Psoas muscle (tissue), 7 donors: ENCODE measurements at regions not wholly inside any gene's neighbourhood (a gene's known extent, or its start where the extent isn't known, plus 50 kb on each side); places are given as distances from the start of the nearest gene placed in this dataset.

ENCODE experiments used
- ATAC-seq, 4 donors: fragments of 200-7000 bp; cut with Tn5 transposase; one replicate each; pipeline ENCODE4 v1.9.1; 2020; ENCODE audit warnings: moderate library complexity in 3 of 4, mild to moderate bottlenecking in 2 of 4
- DNase-seq, 2 donors: peaks; one replicate each; pipeline ENCODE4 v3.0.0-alpha.2; 2020
- H3K27ac ChIP-seq: fragments of 200-600 bp; one replicate; pipeline ENCODE4 v1.8.0; 2022
- H3K27me3 ChIP-seq, 3 donors: fragments of 200-600 bp in 1 of 3; one replicate each; pipeline versions ENCODE4 v1.6.1 to v1.8.0; 2013 to 2022; ENCODE audit warnings: low read length in 2 of 3, mild to moderate bottlenecking in 2 of 3, moderate library complexity in 1 of 3; ENCODE audit not compliant: insufficient read depth in 3 of 3
- H3K36me3 ChIP-seq, 2 donors: fragments of 200-600 bp in 1 of 2; one replicate each; pipeline versions ENCODE4 v1.6.1 to v1.8.0; 2013 to 2022; ENCODE audit warnings: low read depth in 1 of 2, mild to moderate bottlenecking in 1 of 2, moderate library complexity in 1 of 2; ENCODE audit not compliant: insufficient read depth in 1 of 2
- H3K4me1 ChIP-seq: fragments of 200-600 bp; one replicate; pipeline ENCODE4 v1.8.0; 2022
- H3K4me3 ChIP-seq: fragments of 200-600 bp; one replicate; pipeline ENCODE4 v1.8.0; 2022; ENCODE audit warnings: mild to moderate bottlenecking
- H3K9me3 ChIP-seq: fragments of 200-600 bp; one replicate; pipeline ENCODE4 v1.8.0; 2022
- WGBS, 3 donors: extraction: QIAGEN DNeasy Blood & Tissue Kit; methylation state at CpG; one replicate each; pipeline versions ENCODE4 v1.1.6 to v1.1.7; 2013; 5-methylcytosine and 5-hydroxymethylcytosine counted together
- intact Hi-C, 2 donors: fragments of 100-400 bp; cut with DNase I; formaldehyde crosslinking; loops; one replicate each; pipeline versions ENCODE4 v1.11.0 to v1.14.2; 2022
- TF ChIP-seq, protein P1 (sequence below): fragments of 200-600 bp; IDR thresholded peaks from one replicate; pipeline ENCODE4 v1.8.0; 2022; ENCODE audit warnings: antibody characterized with exemption
- donor health status: healthy with polysubstance abuse.
- donor health status: DM: no; HTN: no; CAD: no; lungs with moderate emphysema.
- donor health status: Bipolar disorder and iron deficiency.
- donor health status: healthy.
- donor health status: DM: yes; HTN: yes; CAD: no.
- donor health status: DM: no; HTN: no; CAD: no.
- donor health status: DM: yes; HTN: yes; CAD: no.

DNA sequence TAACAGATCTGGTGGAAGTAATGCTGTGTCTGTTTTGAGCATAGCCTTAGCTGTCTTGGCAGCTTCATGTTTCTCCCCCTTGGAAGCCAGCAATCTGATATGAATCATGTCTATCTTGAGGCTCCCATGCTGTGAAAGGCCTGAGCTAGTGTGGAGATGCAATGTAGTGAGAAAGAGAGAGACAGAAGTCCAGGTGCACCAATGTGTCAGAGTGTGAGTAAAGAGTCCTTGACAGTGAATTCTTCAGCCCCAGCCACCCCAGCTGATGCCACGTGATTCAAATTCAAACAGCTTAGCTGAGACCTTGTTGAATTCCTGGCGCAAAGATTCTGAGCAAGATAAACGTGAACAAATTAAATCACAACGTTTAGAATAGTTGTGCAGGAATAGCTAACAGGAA lies 704.2 kb downstream of the EDEM1 start:
- Histone ChIP-seq H3K4me1 (no peaks in the 10 kb centered on the region), H3K36me3 (no peaks in the 10 kb centered on the region), H3K27ac (no peak overlapping the region), H3K9me3 (no peaks in the 10 kb centered on the region), H3K27me3 (no peaks in the 10 kb centered on the region), H3K4me3 (no peak overlapping the region)
- intact Hi-C loops, result no loop called here
- no peak for ATAC-seq
- TF ChIP-seq, protein P1, sequence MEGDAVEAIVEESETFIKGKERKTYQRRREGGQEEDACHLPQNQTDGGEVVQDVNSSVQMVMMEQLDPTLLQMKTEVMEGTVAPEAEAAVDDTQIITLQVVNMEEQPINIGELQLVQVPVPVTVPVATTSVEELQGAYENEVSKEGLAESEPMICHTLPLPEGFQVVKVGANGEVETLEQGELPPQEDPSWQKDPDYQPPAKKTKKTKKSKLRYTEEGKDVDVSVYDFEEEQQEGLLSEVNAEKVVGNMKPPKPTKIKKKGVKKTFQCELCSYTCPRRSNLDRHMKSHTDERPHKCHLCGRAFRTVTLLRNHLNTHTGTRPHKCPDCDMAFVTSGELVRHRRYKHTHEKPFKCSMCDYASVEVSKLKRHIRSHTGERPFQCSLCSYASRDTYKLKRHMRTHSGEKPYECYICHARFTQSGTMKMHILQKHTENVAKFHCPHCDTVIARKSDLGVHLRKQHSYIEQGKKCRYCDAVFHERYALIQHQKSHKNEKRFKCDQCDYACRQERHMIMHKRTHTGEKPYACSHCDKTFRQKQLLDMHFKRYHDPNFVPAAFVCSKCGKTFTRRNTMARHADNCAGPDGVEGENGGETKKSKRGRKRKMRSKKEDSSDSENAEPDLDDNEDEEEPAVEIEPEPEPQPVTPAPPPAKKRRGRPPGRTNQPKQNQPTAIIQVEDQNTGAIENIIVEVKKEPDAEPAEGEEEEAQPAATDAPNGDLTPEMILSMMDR, result no peak
- DNase-seq, result no peak
- WGBS, 3 donors, result 51 to 56% (median 55%) methylated on average over 4 of the region's 4 CpGs

DNA sequence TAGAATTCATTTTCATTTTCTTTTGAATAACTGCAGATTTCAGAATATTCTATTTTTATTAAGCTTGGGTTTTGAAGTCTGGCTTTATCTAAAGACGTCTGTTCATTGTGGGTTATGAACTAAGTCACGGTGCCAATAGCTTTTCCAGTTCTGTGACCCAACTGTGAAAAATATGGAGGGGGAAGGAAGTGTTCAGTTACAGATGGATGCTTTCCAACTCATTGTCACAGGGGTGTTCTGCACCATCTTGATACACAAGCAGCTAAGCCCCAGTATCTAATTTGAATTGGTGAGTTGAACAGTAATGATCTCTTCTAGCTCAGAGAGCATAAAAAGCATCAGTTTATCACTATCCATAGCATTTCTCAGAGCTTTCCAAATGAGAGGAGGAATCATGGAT lies 710.6 kb downstream of the EDEM1 start:
- Histone ChIP-seq H3K36me3 (no peaks in the 10 kb centered on the region), H3K9me3 (no peaks in the 10 kb centered on the region), H3K4me3 (no peak overlapping the region), H3K27ac (no peak overlapping the region), H3K4me1 (no peaks in the 10 kb centered on the region), H3K27me3 (no peaks in the 10 kb centered on the region)
- TF ChIP-seq, protein P1, result no peak
- 34 to 42% (median 40%) methylated on average over 2 of the region's 2 CpGs for WGBS, 3 donors
- no peak for ATAC-seq
- intact Hi-C loops, result no loop called here
- DNase-seq, result no peak

- DNase-seq (no peak), ATAC-seq (no peak)
- TF ChIP-seq, protein P1, result no peak
- WGBS, 3 donors, result 62 to 70% (median 69%) methylated on average over 3 of the region's 3 CpGs
- Histone ChIP-seq H3K27me3 (no peaks in the 10 kb centered on the region), H3K4me3 (no peak overlapping the region), H3K36me3 (no peaks in the 10 kb centered on the region), H3K9me3 (peaks cover 3% of the 10 kb centered on the region), H3K4me1 (no peaks in the 10 kb centered on the region), H3K27ac (no peak overlapping the region)
- intact Hi-C loops, result no loop called here
Observed at GRCh38 chr3:5899014-5899761, 711.7 kb downstream of the EDEM1 start.

DNA sequence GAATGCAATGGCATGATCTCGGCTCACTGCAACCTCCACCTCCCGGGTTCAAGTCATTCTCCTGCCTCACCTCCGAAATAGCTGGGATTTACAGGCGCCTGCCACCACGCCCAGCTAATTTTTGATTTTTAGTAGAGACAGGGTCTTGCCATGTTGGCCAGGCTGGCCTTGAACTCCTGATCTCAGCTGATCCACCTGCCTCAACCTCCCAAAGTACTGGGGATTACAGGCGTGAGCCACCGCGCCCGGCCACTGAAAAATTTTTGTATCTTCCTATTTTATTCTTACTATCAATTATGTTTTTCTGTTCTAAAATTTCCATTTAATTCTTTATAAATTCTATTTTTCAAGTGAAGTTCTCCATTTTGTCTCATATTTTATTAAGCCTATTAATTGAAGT lies 730.4 kb downstream of the EDEM1 start:
- TF ChIP-seq, protein P1, result no peak
- H3K27ac ChIP-seq, result no peak overlapping the region
- intact Hi-C loops, result no loop called here

GRCh38 chr3:5918626-5919025 lies 731.1 kb downstream of the EDEM1 start:
- Histone ChIP-seq H3K27ac (no peak overlapping the region), H3K27me3 (no peaks in the 10 kb centered on the region), H3K4me3 (no peak overlapping the region), H3K4me1 (no peaks in the 10 kb centered on the region), H3K9me3 (no peaks in the 10 kb centered on the region), H3K36me3 (no peaks in the 10 kb centered on the region)
- intact Hi-C loops, result no loop called here
- ATAC-seq, result no peak
- no peak for DNase-seq
- WGBS, 3 donors, result 65 to 79% (median 78%) methylated on average over 7 of the region's 7 CpGs
- TF ChIP-seq, protein P1, result no peak

More for the DNA sequence above, 730.4 kb downstream of the EDEM1 start:
- Histone ChIP-seq H3K4me1 (no peaks in the 10 kb centered on the region), H3K9me3 (no peaks in the 10 kb centered on the region), H3K27me3 (no peaks in the 10 kb centered on the region), H3K4me3 (no peak overlapping the region), H3K36me3 (no peaks in the 10 kb centered on the region)
- 93 to 98% (median 94%) methylated on average over 9 of the region's 9 CpGs for WGBS, 3 donors
- no peak for ATAC-seq
- DNase-seq, result no peak
